ENCODE measurements at regions not wholly inside any gene's neighbourhood (a gene's known extent, or its start where the extent isn't known, plus 50 kb on each side); places are given as distances from the start of the nearest gene placed in this dataset.
A peak's percentile ranks its signal among the peaks of the same experiment; 100 is the strongest.

DNA sequence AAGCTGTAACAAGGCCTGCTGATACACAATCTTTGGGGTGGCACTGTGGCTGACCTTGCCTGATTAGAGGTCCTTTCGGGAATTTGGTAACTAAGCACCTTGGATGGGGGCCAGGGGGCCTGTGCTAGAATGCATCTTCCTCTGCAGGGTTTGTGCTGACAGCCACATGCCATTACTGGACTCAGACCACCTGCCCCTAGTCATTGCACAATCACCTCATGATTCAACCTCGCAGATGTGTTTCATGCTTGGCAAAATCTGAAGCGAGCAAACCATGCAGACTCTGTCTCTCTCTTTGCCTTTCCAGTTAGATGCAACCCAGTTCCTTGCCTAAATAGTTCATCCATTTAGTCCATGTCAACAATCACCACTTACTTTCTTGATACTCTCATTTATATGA lies 96.5 kb upstream of the ERCC6L2 start:
- no peaks in the 10 kb centered on the region for H3K36me3 ChIP-seq (ENCODE audit: insufficient read depth, low read length)
- H3K4me3 ChIP-seq (ENCODE audit: low read length, poor library complexity, severe bottlenecking), result no peak overlapping the region
- H3K79me2 ChIP-seq (ENCODE audit: insufficient read depth, low read length), result no peaks in the 10 kb centered on the region
- no peaks in the 10 kb centered on the region for H3K9me2 ChIP-seq (replicated peaks; ENCODE audit: low read depth, low read length)
- TF ChIP-seq EZH2phosphoT487 (IDR thresholded peaks at IDR 0.05; ENCODE audit: borderline replicate concordance), result no peak
- TF ChIP-seq, protein P1, sequence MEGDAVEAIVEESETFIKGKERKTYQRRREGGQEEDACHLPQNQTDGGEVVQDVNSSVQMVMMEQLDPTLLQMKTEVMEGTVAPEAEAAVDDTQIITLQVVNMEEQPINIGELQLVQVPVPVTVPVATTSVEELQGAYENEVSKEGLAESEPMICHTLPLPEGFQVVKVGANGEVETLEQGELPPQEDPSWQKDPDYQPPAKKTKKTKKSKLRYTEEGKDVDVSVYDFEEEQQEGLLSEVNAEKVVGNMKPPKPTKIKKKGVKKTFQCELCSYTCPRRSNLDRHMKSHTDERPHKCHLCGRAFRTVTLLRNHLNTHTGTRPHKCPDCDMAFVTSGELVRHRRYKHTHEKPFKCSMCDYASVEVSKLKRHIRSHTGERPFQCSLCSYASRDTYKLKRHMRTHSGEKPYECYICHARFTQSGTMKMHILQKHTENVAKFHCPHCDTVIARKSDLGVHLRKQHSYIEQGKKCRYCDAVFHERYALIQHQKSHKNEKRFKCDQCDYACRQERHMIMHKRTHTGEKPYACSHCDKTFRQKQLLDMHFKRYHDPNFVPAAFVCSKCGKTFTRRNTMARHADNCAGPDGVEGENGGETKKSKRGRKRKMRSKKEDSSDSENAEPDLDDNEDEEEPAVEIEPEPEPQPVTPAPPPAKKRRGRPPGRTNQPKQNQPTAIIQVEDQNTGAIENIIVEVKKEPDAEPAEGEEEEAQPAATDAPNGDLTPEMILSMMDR (conservative IDR thresholded peaks at IDR 0.05; ENCODE audit: low read length), result no peak
- no peak overlapping the region for H2AFZ ChIP-seq (ENCODE audit: low read length)
- no peak overlapping the region for H3K4me2 ChIP-seq (ENCODE audit: low read depth, low read length, poor library complexity, severe bottlenecking)
- no peak overlapping the region for H3K9ac ChIP-seq (ENCODE audit: low read depth, low read length, poor library complexity, severe bottlenecking)
- no peaks in the 10 kb centered on the region for H4K20me1 ChIP-seq (ENCODE audit: insufficient read depth, low read length, poor library complexity, severe bottlenecking)
- no peaks in the 10 kb centered on the region for H3F3A ChIP-seq (ENCODE audit: low read depth)
- no peaks in the 10 kb centered on the region for H3K9me3 ChIP-seq (ENCODE audit: insufficient read depth, low read depth, low read length)
- H3K4me1 ChIP-seq (ENCODE audit: insufficient read depth, low read length, poor library complexity, severe bottlenecking), result peaks cover 4% of the 10 kb centered on the region
- H3K27me3 ChIP-seq (ENCODE audit: insufficient read depth, low read length, poor library complexity, severe bottlenecking), result no peaks in the 10 kb centered on the region

GRCh38 chr9:95777136-95777535 lies 98.4 kb upstream of the ERCC6L2 start:
- no peak for TF ChIP-seq EZH2phosphoT487 (IDR thresholded peaks at IDR 0.05; ENCODE audit: borderline replicate concordance)
- TF ChIP-seq, protein P1 (conservative IDR thresholded peaks at IDR 0.05; ENCODE audit: low read length), result no peak
- Histone ChIP-seq H3K4me3 (ENCODE audit: low read length, poor library complexity, severe bottlenecking) (no peak overlapping the region), H3K79me2 (ENCODE audit: insufficient read depth, low read length) (no peaks in the 10 kb centered on the region), H4K20me1 (ENCODE audit: insufficient read depth, low read length, poor library complexity, severe bottlenecking) (no peaks in the 10 kb centered on the region), H3K36me3 (ENCODE audit: insufficient read depth, low read length) (no peaks in the 10 kb centered on the region), H3K9me3 (ENCODE audit: insufficient read depth, low read depth, low read length) (no peaks in the 10 kb centered on the region), H3K9me2 (replicated peaks; ENCODE audit: low read depth, low read length) (no peaks in the 10 kb centered on the region), H3K27me3 (ENCODE audit: insufficient read depth, low read length, poor library complexity, severe bottlenecking) (no peaks in the 10 kb centered on the region), H2AFZ (ENCODE audit: low read length) (no peak overlapping the region), H3K4me1 (ENCODE audit: insufficient read depth, low read length, poor library complexity, severe bottlenecking) (peaks cover 19% of the 10 kb centered on the region), H3F3A (ENCODE audit: low read depth) (no peaks in the 10 kb centered on the region), H3K9ac (ENCODE audit: low read depth, low read length, poor library complexity, severe bottlenecking) (no peak overlapping the region), H3K4me2 (ENCODE audit: low read depth, low read length, poor library complexity, severe bottlenecking) (no peak overlapping the region)

DNA sequence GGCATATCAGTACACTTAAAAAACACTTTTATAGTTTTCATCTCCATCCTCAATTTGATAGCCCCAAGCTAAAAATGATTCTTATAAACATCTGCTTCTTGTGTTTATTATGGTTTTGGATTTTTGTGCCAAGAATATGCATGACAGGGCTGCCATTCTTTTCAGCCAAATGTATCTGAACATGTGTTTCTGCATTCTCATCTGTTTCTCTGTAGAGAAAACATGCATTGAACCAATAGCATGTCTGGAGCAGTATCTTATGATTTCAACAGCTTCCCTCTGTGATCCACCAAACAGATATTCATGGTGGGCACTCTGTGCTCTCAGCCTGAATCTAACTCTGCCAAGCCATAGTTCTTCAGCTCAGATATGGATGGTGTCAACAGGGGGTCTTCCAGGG lies 99.3 kb upstream of the ERCC6L2 start:
- Histone ChIP-seq H3K9ac (ENCODE audit: low read depth, low read length, poor library complexity, severe bottlenecking) (no peak overlapping the region), H3K9me3 (ENCODE audit: insufficient read depth, low read depth, low read length) (no peaks in the 10 kb centered on the region), H2AFZ (ENCODE audit: low read length) (0 out of 2 replicates have a peak overlapping the region, but pooled peaks have one; percentile 34), H3K79me2 (ENCODE audit: insufficient read depth, low read length) (no peaks in the 10 kb centered on the region), H4K20me1 (ENCODE audit: insufficient read depth, low read length, poor library complexity, severe bottlenecking) (no peaks in the 10 kb centered on the region), H3K4me2 (ENCODE audit: low read depth, low read length, poor library complexity, severe bottlenecking) (no peak overlapping the region), H3K9me2 (replicated peaks; ENCODE audit: low read depth, low read length) (no peaks in the 10 kb centered on the region), H3K4me3 (ENCODE audit: low read length, poor library complexity, severe bottlenecking) (no peak overlapping the region), H3F3A (ENCODE audit: low read depth) (no peaks in the 10 kb centered on the region), H3K27me3 (ENCODE audit: insufficient read depth, low read length, poor library complexity, severe bottlenecking) (no peaks in the 10 kb centered on the region), H3K4me1 (ENCODE audit: insufficient read depth, low read length, poor library complexity, severe bottlenecking) (peaks cover 28% of the 10 kb centered on the region), H3K36me3 (ENCODE audit: insufficient read depth, low read length) (no peaks in the 10 kb centered on the region)
- TF ChIP-seq, protein P1 (conservative IDR thresholded peaks at IDR 0.05; ENCODE audit: low read length), result no peak
- no peak for TF ChIP-seq EZH2phosphoT487 (IDR thresholded peaks at IDR 0.05; ENCODE audit: borderline replicate concordance)
